C4-2B (cell line): ENCODE measurements at regions not wholly inside any gene's neighbourhood (a gene's known extent, or its start where the extent isn't known, plus 50 kb on each side); places are given as distances from the start of the nearest gene placed in this dataset.
"Not testable (repeated sequence)": the region's sequence is repeated elsewhere in the genome, so short reads cannot be mapped to it uniquely, and the experiment has no call there.

Experiments
- CTCF ChIP-seq: fragments of 450-650 bp; conservative IDR thresholded peaks from 2 replicates; pipeline ENCODE4 v1.5.1; 2017; ENCODE audit warnings: mild to moderate bottlenecking
- ZFX ChIP-seq: fragments of 450-650 bp; IDR thresholded peaks from 2 replicates; pipeline ENCODE4 v1.6.1; 2017

GRCh38 chr5:25088689-25089088 is 443.9 kb upstream of the CDH10 start:
- not testable (repeated sequence) for TF ChIP-seq CTCF, ZFX
